GM19463 (cell line): ENCODE measurements at regions not wholly inside any gene's neighbourhood (a gene's known extent, or its start where the extent isn't known, plus 50 kb on each side); places are given as distances from the start of the nearest gene placed in this dataset.
A peak's percentile ranks its signal among the peaks of the same experiment; 100 is the strongest.

Experiments
- ATAC-seq: cut with Tn5 transposase; IDR thresholded peaks from one replicate; pipeline ENCODE4 v1.9.1; 2021; ENCODE audit warnings: mild to moderate bottlenecking, moderate library complexity; ENCODE audit not compliant: unreplicated experiment

DNA sequence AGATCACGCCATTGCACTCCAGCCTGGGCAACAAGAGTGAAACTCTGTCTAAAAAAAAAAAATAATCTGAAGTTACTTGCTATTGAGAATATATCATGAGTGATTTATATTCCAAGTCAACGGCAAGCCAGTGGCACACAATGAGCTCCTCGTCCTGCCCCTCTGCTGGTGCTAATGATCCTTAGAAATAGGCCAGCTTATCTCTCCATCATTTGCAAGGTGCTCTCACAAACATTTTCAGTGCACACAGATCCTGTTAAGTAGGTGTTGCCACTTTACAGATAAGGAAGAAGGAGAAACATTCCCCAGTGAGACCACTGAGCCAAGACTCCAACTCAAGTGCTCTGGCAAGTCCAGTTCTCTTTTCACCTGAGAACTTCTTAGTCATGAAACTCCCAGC lies 91.3 kb upstream of the GPR45 start:
- no peak for ATAC-seq

DNA sequence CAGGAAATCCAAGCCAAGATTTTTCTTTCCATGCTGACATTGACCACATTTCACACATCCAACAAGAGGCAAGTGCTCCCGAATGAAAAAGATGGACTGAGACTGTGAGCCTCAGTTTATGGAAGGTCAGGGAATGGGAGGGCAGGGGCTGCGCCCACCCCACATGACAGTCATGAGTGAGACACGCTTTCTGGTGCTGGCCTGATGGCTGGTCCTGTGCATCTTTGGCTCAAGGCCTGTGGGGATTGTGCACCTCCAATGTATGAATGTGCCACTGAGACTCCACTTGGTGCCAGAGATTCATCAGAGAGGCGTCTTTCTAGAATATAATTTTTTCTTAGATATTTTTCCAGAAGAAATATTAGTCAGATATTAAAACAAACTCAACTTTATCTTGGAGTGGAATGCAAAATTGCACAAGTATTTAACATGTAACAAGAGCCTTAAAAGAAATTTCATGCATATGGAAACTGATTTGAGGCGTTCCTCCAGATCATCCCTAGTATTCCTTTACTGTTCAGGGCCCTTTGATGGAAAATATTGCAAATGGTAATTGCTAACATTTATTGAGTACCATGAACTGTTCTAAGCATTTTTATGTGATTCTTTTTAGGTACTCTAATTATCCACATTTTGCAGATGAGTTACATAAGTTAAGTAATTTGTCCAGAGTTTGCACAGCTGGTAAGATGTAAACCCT lies 87.3 kb upstream of the GPR45 start:
- ATAC-seq = no peak

DNA sequence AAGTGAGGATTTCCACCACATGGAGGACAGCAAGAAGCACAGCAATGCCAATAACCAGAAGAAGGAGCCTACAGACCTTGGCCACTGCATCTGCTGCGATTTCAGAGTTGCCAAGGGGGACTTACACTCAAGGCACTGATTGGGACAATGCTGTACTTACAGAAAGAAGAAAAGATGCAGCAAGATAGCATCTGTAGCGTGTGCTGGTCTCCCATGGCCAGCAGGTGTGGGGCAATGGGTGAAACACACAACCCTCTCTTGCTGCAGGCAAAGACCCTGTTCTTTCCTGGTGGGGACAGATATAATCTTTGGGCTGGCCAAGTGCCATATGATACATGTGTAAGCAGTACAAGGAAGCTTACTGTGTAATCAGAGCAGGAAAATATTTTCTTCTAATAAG lies 85.4 kb upstream of the GPR45 start:
- ATAC-seq = no peak

GRCh38 chr2:105158002-105158401 lies 83.5 kb upstream of the GPR45 start:
- no peak for ATAC-seq

DNA sequence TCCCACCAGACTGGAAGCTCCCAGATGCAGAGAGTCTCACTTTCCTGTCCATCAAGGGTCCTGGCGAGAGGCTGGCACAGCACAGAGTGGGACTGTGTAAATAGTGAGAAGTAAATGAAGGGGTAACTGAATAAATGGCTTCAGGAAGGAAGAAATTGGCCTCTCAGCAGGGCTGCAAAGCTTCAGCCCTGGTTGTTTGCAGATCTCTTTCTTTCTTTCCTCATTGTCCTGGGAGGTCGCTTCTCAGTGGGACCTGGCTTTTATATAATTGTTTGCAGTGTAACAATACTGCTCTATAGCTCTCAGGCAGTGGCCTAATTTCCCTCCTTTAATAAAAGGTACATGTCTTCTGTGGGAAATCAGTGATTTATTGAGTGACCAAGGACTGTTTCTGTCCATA lies 74.9 kb upstream of the GPR45 start:
- no peak for ATAC-seq

- no peak for ATAC-seq
Observed at GRCh38 chr2:105168543-105168942, 73.0 kb upstream of the GPR45 start.

DNA sequence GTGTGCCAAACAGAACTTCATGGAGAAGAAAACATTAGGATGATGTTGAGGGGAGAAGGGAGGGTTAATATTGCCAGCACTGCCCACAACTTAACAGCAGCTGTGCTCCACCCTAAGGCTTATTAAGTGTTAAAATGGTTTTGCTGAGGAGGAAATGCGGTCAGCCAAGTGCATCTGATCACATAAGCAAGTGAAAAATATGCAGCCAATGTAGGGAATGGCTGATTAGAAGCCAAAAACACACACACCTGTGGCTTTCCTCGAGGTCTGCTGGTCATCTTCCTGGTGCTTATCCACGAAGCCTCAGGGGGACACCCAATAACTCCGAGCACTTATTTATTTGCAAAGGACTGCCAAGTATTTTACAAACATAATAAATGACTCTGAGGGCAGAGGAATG lies 66.3 kb upstream of the GPR45 start:
- no peak for ATAC-seq

- no peak for ATAC-seq
Observed at GRCh38 chr2:105176429-105176828, 65.1 kb upstream of the GPR45 start.

DNA sequence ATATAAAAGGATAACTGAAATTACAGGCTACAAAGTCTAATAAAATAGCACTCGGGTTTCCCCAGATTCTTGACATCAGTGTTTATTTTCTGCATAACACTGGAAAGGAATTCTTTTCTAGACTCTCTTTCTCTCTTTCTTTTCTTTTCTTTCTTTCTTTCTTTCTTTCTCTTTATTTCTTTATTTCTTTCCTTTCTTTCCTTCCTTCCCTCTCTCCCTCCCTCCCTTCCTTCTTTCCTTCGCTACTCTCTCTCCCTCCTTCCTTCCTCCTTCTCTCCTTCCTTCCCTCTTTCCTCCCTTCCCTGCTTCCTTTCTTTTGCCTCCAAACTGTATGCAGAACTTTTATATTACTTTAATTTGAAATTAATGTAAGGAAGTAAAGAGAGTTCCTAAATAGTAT lies 64.5 kb upstream of the GPR45 start:
- ATAC-seq = no peak

DNA sequence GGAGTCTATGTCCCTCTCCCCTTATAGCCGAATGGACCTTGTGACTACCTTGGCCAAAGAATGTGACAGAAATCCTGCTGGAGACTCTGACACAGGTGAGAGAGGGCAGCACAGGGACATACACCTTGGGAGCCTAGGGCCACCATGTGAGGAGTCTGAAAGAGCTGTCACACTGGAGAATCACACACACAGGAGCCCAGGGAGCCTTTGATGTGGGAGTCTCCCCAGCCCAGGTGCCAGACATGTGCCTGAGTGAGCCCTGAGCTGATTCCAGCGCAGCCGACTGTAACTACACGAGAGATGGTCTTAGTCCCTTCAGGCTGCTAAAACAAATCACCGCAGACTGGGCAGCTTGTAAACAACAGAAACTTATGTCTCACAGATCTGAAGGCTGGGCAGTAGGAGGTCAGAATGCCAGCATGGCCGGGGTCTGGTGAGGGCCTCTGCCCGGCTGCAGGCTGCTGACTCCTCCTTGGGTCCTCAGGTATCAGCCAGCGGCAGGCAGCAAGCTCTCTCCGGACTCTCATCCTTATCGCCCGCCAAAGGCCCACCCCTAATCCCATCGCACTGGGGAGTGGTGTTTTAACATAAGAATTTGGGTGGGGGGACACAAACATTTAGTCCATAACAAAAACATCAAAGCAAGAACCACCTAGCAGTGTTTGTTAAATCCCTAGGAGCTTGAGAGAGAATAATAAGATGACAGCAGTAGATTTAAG lies 63.8 kb upstream of the GPR45 start:
- no peak for ATAC-seq

- ATAC-seq = no peak
Observed at GRCh38 chr2:105179469-105180372, 61.8 kb upstream of the GPR45 start.

DNA sequence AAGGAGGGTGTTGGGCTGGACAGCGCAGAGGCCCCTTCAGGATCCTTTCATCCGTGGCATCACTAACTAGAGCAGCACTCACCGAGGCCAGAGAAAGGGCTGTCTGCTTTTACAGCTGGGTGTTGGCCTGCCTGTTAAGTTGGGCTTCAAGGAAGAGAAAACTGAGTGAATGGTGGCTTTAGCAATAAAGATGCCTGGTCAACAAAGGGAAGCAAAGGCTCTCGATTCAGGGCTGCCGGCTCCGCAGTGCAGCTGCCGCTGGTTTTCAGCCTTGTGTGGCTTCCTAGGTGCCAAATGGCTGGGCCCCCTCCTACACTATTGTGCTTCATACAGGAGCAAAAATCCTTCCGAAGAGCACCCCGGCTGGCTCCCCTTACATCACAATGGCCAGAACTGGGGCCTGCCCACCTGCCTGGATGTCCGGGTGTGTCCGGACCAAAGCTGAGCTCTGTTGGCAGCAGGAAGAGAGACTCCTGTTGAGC lies 61.0 kb upstream of the GPR45 start:
- no peak for ATAC-seq

DNA sequence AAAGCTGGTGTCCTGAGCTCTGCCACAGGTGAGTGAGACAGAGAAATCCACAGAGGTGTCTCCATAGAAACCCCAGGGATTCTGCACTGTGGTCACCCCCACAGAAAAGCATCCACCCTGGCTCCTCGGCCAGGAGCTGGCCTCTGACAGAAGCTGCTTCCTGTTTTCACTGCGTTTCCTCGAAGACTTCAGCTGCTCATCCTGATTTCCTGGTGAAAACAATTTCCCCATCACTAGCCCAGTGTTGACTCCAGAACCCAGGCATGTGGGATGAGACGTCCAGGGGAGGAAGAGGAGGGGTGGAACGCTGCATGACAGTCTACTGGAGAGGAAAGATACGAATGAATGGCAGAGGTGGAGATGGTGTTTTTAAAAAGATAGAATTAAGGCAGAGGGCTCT lies 60.3 kb upstream of the GPR45 start:
- ATAC-seq = no peak

GRCh38 chr2:105183555-105184323 lies 57.8 kb upstream of the GPR45 start:
- peak; percentile 71 for ATAC-seq

GRCh38 chr2:105184420-105184819 lies 57.1 kb upstream of the GPR45 start:
- ATAC-seq = no peak

- no peak for ATAC-seq
Observed at GRCh38 chr2:105186967-105187498, 54.5 kb upstream of the GPR45 start.

DNA sequence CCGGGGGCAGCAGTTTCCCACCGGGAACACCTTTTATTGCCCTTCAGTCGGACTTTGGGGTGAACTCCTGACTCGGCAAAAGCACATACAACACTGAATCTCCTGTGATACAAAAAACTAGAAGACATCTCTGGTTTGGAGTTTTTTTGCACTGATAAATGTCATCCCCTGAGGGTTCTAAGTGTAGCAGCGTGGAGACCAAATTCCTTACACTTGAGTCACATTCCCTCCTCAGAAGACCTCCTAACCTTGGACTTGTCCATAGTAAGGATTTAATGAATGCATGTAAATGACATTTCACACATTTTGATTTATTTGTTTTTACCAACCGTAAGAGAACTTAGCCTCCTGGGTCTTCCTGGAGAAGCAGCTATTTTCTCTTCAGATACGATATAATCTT lies 54.0 kb upstream of the GPR45 start:
- no peak for ATAC-seq

- ATAC-seq = no peak
Observed at GRCh38 chr2:105188343-105188742, 53.2 kb upstream of the GPR45 start.
